RPMI8226 (cell line): ENCODE measurements at regions not wholly inside any gene's neighbourhood (a gene's known extent, or its start where the extent isn't known, plus 50 kb on each side); places are given as distances from the start of the nearest gene placed in this dataset.
"Not testable (repeated sequence)": the region's sequence is repeated elsewhere in the genome, so short reads cannot be mapped to it uniquely, and the experiment has no call there.

Experiments used
- DNase-seq: peaks from one replicate; pipeline ENCODE4 v3.0.0-alpha.2; 2015

GRCh38 chr1:47638240-47638639, 200.4 kb downstream of the FOXD2 start:
- no peak for DNase-seq

- DNase-seq: no peak
Observed at GRCh38 chr1:47638713-47639112, 200.9 kb downstream of the FOXD2 start.

GRCh38 chr1:47643306-47644211, 205.7 kb downstream of the FOXD2 start:
- no peak for DNase-seq

- no peak for DNase-seq
Observed at GRCh38 chr1:47644212-47644573, 206.3 kb downstream of the FOXD2 start.

GRCh38 chr1:47645151-47645550, 207.3 kb downstream of the FOXD2 start:
- DNase-seq: no peak

- no peak for DNase-seq
Observed at GRCh38 chr1:47646676-47647075, 208.8 kb downstream of the FOXD2 start.

GRCh38 chr1:47647327-47647845, 209.5 kb downstream of the FOXD2 start:
- DNase-seq: no peak

- DNase-seq: peak; percentile 65
Observed at GRCh38 chr1:47650205-47650604, 212.4 kb downstream of the FOXD2 start.

- no peak for DNase-seq
Observed at GRCh38 chr1:47650611-47651010, 212.8 kb downstream of the FOXD2 start.

- no peak for DNase-seq
Observed at GRCh38 chr1:47651311-47652089, 213.7 kb downstream of the FOXD2 start.

- no peak for DNase-seq
Observed at GRCh38 chr1:47655521-47656300, 217.9 kb downstream of the FOXD2 start.

- no peak for DNase-seq
Observed at GRCh38 chr1:47656719-47657685, 219.2 kb downstream of the FOXD2 start.

- no peak for DNase-seq
Observed at GRCh38 chr1:47658161-47658920, 220.5 kb downstream of the FOXD2 start.

- DNase-seq: no peak
Observed at GRCh38 chr1:47659146-47659545, 221.3 kb downstream of the FOXD2 start.

- DNase-seq: no peak
Observed at GRCh38 chr1:47660622-47661021, 222.8 kb downstream of the FOXD2 start.

GRCh38 chr1:47661040-47661439, 223.2 kb downstream of the FOXD2 start:
- no peak for DNase-seq

GRCh38 chr1:47662068-47662467, 224.2 kb downstream of the FOXD2 start:
- no peak for DNase-seq

- no peak for DNase-seq
Observed at GRCh38 chr1:47663286-47663685, 225.4 kb downstream of the FOXD2 start.

GRCh38 chr1:47664356-47664755, 226.5 kb downstream of the FOXD2 start:
- DNase-seq: no peak

GRCh38 chr1:47664896-47665295, 227.1 kb downstream of the FOXD2 start:
- DNase-seq: not testable (repeated sequence)

GRCh38 chr1:47669081-47669585, 231.3 kb downstream of the FOXD2 start:
- no peak for DNase-seq
